ENCODE measurements at regions not wholly inside any gene's neighbourhood (a gene's known extent, or its start where the extent isn't known, plus 50 kb on each side); places are given as distances from the start of the nearest gene placed in this dataset.

DNA sequence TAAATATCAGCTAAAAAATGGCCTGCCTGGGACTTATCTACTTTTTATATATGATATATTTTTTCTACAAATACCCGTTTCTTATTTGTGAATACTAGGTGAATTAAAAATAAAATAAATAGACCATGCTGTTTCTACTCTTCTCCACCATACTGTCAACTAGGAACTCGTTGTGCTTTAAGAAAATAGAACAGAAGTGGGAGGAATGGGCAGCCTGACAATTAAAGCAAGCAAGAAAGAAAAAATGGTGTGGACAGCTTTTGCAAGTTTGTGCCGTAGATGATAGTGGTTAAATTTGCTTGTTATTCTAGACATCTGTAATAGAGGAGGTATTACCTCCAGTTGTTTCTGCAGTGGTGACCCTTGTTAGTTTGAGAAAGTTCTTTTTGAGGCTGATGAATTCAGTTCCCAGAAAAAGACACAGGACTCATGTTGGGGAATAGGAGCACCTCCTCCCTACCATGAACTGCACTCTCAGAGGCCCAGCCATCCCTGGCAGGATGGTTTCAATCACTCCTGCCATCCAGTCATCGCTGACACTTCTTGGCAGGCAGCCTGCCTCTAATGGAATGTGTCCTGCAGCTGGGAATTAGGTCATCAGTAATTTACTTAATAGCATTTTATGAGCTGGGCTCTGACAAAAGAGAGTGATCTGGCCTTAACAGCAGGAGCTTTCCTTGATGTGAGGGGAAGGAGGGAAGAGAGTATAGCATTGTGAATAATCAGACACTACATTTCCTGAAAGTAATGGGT lies 105.0 kb upstream of the GAP43 start:
- Histone ChIP-seq H3K27ac (ENCODE audit: low read depth, low read length, severe bottlenecking) (peak overlapping the region; percentile 54), H3K4me1 (ENCODE audit: control insufficient read depth, insufficient read depth, low read length, poor library complexity, severe bottlenecking) (peaks cover 9% of the 10 kb centered on the region), H3K36me3 (ENCODE audit: control insufficient read depth, insufficient read depth, low read length) (no peaks in the 10 kb centered on the region), H3K4me3 (ENCODE audit: extremely low read depth, insufficient read depth, low read length, poor library complexity, severe bottlenecking) (no peak overlapping the region), H3K9me3 (ENCODE audit: control insufficient read depth, low read length) (no peaks in the 10 kb centered on the region)
- 73% methylated on average over 1 of the region's 4 CpGs; no CpG with 5 or more reads in 1 of the 2 experiments for WGBS, 2 experiments (ENCODE audit: insufficient coverage in 2 of 2)

DNA sequence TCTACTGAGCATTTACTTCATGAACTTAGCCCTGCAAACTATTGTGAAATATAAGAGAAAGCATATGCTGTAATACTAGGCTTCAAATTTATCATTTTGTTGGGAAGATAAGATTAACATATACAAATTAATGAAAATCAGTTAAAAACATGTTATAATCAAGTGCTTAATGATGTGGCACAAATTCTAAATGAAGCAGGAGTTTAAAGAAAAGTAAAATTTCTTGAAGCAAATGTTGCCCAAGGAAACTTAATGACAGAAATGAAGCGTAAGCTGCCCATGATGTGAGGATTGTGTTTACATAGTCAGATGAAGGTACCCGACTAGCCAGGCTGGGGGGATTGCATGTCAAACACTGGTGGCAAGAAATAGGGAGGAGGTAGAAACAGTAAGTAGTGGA lies 103.1 kb upstream of the GAP43 start:
- H3K4me1 ChIP-seq (ENCODE audit: control insufficient read depth, insufficient read depth, low read length, poor library complexity, severe bottlenecking) = peaks cover 9% of the 10 kb centered on the region
- H3K36me3 ChIP-seq (ENCODE audit: control insufficient read depth, insufficient read depth, low read length) = no peaks in the 10 kb centered on the region
- no peak overlapping the region for H3K4me3 ChIP-seq (ENCODE audit: extremely low read depth, insufficient read depth, low read length, poor library complexity, severe bottlenecking)
- H3K27ac ChIP-seq (ENCODE audit: low read depth, low read length, severe bottlenecking) = no peak overlapping the region
- 89 to 94% methylated on average over 2 of the region's 2 CpGs for WGBS, 2 experiments (ENCODE audit: insufficient coverage in 2 of 2)
- H3K9me3 ChIP-seq (ENCODE audit: control insufficient read depth, low read length) = no peaks in the 10 kb centered on the region

DNA sequence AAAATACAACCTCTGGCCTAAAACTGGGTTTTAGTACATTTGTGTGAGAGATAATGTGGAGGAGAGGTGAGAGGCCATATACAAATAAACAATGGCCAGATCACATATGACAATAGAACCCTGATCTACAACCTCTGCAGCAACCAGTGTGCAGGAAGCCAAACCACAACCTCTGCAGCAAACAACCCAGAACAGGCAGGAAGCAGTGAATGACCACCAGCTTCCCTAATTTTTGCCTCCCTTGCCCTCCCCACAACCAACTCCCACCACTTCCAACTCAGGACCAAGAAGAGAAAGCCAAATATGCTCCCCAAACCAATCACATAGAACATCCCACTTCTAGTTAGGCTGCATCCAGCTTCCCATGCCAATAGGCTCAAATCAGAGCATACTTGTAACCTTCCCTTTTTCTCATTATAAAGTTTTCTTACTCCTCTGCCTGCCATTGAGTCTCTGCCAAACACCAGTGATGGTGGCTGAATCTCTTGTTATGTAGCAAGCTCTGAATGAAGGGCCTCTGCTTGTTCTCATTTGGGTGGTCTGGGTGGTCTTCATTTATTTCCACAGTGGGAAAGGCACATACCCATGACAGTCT lies 102.6 kb upstream of the GAP43 start:
- H3K9me3 ChIP-seq (ENCODE audit: control insufficient read depth, low read length) = no peaks in the 10 kb centered on the region
- no peaks in the 10 kb centered on the region for H3K36me3 ChIP-seq (ENCODE audit: control insufficient read depth, insufficient read depth, low read length)
- H3K4me1 ChIP-seq (ENCODE audit: control insufficient read depth, insufficient read depth, low read length, poor library complexity, severe bottlenecking) = peaks cover 9% of the 10 kb centered on the region
- H3K4me3 ChIP-seq (ENCODE audit: extremely low read depth, insufficient read depth, low read length, poor library complexity, severe bottlenecking) = no peak overlapping the region
- H3K27ac ChIP-seq (ENCODE audit: low read depth, low read length, severe bottlenecking) = no peak overlapping the region

DNA sequence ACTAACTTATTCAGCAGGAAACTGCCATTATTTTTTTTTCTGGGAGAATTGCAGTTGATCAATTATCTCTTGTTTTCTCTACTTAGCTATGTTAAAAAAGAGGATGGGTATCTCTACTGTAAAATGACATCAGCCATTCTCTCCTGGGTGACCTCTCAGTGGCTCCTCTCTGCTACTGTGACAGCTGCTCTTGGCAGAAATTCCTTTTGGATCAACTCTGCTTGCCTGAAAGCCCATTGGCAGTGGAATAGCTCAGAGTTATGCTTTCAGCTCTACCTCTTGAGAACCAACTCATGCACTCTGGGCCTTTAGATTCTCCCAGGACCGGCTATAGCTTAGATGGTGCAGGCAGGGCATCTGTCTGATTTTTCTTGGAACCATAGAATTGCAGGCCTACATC lies 99.9 kb upstream of the GAP43 start:
- Histone ChIP-seq H3K4me1 (ENCODE audit: control insufficient read depth, insufficient read depth, low read length, poor library complexity, severe bottlenecking) (peaks cover 4% of the 10 kb centered on the region), H3K27ac (ENCODE audit: low read depth, low read length, severe bottlenecking) (no peak overlapping the region), H3K9me3 (ENCODE audit: control insufficient read depth, low read length) (no peaks in the 10 kb centered on the region), H3K36me3 (ENCODE audit: control insufficient read depth, insufficient read depth, low read length) (no peaks in the 10 kb centered on the region), H3K4me3 (ENCODE audit: extremely low read depth, insufficient read depth, low read length, poor library complexity, severe bottlenecking) (no peak overlapping the region)
- WGBS, 2 experiments (ENCODE audit: insufficient coverage in 2 of 2) = 93 to 100% methylated on average over 1 of the region's 1 CpG

DNA sequence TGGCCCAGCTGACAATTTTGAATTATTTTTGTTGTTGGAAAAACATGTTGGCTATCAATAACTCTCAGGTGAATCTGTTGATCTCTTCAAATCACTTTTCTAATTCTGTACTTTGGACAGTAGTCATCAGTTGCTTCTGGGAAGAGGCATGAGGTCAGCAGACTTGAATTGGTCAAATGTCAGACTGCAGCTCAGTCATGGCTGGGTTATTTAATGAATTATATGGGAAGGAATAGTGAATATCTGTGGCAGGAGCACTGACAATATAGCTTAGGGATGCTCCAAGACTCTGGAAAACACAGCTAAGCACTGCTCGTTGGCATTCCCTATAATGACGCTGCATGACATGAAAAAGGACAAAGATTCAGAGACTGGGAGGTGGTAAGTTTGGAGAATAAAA lies 98.8 kb upstream of the GAP43 start:
- Histone ChIP-seq H3K9me3 (ENCODE audit: control insufficient read depth, low read length) (no peaks in the 10 kb centered on the region), H3K4me3 (ENCODE audit: extremely low read depth, insufficient read depth, low read length, poor library complexity, severe bottlenecking) (no peak overlapping the region), H3K36me3 (ENCODE audit: control insufficient read depth, insufficient read depth, low read length) (no peaks in the 10 kb centered on the region), H3K4me1 (ENCODE audit: control insufficient read depth, insufficient read depth, low read length, poor library complexity, severe bottlenecking) (no peaks in the 10 kb centered on the region), H3K27ac (ENCODE audit: low read depth, low read length, severe bottlenecking) (no peak overlapping the region)
- WGBS, 2 experiments (ENCODE audit: insufficient coverage in 2 of 2) = 100% methylated on average over 1 of the region's 2 CpGs; no CpG with 5 or more reads in 1 of the 2 experiments

DNA sequence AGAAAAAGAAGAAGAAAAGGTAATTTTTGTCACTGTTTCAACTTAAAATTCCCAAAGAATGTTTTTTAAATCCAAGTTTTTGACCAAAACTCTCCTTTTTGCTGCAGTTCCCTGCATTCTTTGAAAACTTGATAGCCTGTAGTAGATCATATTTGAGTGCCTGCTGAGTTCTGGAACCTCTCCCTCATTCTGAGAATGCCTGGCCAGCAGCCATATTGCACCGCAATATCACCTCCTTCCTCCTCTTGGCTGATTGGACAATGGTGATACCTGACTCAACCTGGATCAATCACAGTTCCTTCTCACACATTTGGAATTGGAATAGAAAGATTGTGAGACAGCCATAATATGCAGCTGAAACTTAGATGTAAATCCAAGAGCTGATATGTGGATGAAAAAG lies 97.6 kb upstream of the GAP43 start:
- Histone ChIP-seq H3K36me3 (ENCODE audit: control insufficient read depth, insufficient read depth, low read length) (no peaks in the 10 kb centered on the region), H3K4me3 (ENCODE audit: extremely low read depth, insufficient read depth, low read length, poor library complexity, severe bottlenecking) (no peak overlapping the region), H3K27ac (ENCODE audit: low read depth, low read length, severe bottlenecking) (no peak overlapping the region), H3K4me1 (ENCODE audit: control insufficient read depth, insufficient read depth, low read length, poor library complexity, severe bottlenecking) (no peaks in the 10 kb centered on the region), H3K9me3 (ENCODE audit: control insufficient read depth, low read length) (no peaks in the 10 kb centered on the region)
- 80% methylated on average over 1 of the region's 1 CpG; no CpG with 5 or more reads in 1 of the 2 experiments for WGBS, 2 experiments (ENCODE audit: insufficient coverage in 2 of 2)

DNA sequence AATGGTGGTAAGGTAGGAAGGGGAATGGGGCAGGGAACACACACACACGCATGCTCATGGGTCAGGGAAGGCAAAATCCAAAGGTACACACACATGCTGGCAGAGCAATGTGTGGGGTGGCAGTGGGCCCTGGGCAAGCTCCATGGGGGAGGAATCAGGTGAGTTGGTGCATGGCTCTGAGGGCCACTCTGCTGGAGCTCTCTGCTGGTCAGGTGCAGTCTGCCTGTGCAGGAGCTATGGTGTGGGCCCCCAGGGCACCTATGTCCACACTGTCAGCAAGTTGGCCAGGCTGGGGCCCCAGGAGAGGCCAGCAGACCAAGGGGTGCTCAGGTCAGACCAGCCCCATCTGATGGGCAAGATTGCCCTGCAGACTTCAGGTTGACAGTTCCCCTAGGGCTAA lies 90.1 kb upstream of the GAP43 start:
- no peak overlapping the region for H3K4me3 ChIP-seq (ENCODE audit: extremely low read depth, insufficient read depth, low read length, poor library complexity, severe bottlenecking)
- H3K9me3 ChIP-seq (ENCODE audit: control insufficient read depth, low read length) = no peaks in the 10 kb centered on the region
- WGBS, 2 experiments (ENCODE audit: insufficient coverage in 2 of 2) = 91 to 100% methylated on average over 1 of the region's 1 CpG
- H3K36me3 ChIP-seq (ENCODE audit: control insufficient read depth, insufficient read depth, low read length) = no peaks in the 10 kb centered on the region
- no peak overlapping the region for H3K27ac ChIP-seq (ENCODE audit: low read depth, low read length, severe bottlenecking)
- H3K4me1 ChIP-seq (ENCODE audit: control insufficient read depth, insufficient read depth, low read length, poor library complexity, severe bottlenecking) = no peaks in the 10 kb centered on the region

DNA sequence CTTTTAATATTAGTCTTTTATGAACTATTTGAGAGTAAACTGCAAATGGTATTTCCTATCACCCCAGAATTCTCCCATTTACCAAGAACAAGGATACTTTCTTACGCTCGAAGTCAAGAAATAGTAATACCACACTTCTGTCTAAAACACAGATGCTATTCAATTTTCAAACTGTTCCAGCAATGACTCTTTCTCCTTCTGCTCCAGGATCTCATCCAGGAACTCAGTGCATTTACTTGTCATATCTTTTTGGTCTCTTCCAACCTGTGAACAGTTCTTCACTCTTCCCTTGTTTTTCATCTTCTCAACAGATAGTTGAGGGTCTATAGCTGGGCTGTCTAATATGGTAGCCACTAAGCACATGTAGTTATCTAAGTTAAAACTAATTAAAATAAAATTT lies 87.1 kb upstream of the GAP43 start:
- H3K4me3 ChIP-seq (ENCODE audit: extremely low read depth, insufficient read depth, low read length, poor library complexity, severe bottlenecking) = no peak overlapping the region
- no peaks in the 10 kb centered on the region for H3K9me3 ChIP-seq (ENCODE audit: control insufficient read depth, low read length)
- no peaks in the 10 kb centered on the region for H3K4me1 ChIP-seq (ENCODE audit: control insufficient read depth, insufficient read depth, low read length, poor library complexity, severe bottlenecking)
- 100% methylated on average over 2 of the region's 2 CpGs; no CpG with 5 or more reads in 1 of the 2 experiments for WGBS, 2 experiments (ENCODE audit: insufficient coverage in 2 of 2)
- H3K27ac ChIP-seq (ENCODE audit: low read depth, low read length, severe bottlenecking) = no peak overlapping the region
- no peaks in the 10 kb centered on the region for H3K36me3 ChIP-seq (ENCODE audit: control insufficient read depth, insufficient read depth, low read length)

DNA sequence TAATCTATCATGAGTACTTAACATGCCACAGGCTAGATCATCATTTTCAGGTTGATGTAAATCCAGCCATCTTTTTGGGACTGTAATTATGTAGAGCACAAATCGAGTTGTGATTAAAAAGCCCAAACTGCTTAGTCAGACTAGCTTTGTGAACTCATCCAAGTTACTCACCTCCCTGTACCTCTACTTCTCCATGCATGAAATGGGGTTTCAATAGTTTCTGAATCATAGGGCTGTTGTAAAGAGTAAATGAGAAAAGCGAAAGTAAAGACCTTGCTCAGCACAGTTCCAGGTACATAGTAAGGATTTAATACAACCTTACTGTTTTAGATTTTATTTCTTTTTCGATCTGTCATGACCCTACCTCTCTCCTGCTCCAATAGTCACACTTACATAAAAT lies 85.6 kb upstream of the GAP43 start:
- no peaks in the 10 kb centered on the region for H3K4me1 ChIP-seq (ENCODE audit: control insufficient read depth, insufficient read depth, low read length, poor library complexity, severe bottlenecking)
- H3K9me3 ChIP-seq (ENCODE audit: control insufficient read depth, low read length) = no peaks in the 10 kb centered on the region
- no peak overlapping the region for H3K4me3 ChIP-seq (ENCODE audit: extremely low read depth, insufficient read depth, low read length, poor library complexity, severe bottlenecking)
- no peaks in the 10 kb centered on the region for H3K36me3 ChIP-seq (ENCODE audit: control insufficient read depth, insufficient read depth, low read length)
- 100% methylated on average over 1 of the region's 3 CpGs; no CpG with 5 or more reads in 1 of the 2 experiments for WGBS, 2 experiments (ENCODE audit: insufficient coverage in 2 of 2)
- H3K27ac ChIP-seq (ENCODE audit: low read depth, low read length, severe bottlenecking) = no peak overlapping the region

DNA sequence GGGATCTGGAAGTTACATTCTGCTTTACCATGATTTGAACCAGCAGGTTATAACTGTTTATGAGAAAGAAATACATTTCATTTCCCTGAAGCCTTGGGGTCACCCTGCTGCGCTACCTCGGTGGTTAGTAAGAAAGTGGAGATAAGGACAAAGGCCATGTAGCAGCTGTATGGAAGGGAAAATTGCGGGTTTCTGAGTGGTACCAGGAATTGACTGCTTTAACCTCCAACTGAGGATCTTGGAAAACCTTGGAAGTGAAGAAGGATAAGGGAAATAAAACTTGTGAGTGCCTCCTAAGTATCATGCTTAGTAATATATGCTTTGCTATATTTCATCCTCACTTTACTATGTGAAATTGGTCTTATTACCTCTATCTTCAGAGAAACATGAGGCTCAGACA lies 76.1 kb upstream of the GAP43 start:
- Histone ChIP-seq H3K4me3 (ENCODE audit: extremely low read depth, insufficient read depth, low read length, poor library complexity, severe bottlenecking) (no peak overlapping the region), H3K36me3 (ENCODE audit: control insufficient read depth, insufficient read depth, low read length) (no peaks in the 10 kb centered on the region), H3K27ac (ENCODE audit: low read depth, low read length, severe bottlenecking) (no peak overlapping the region), H3K4me1 (ENCODE audit: control insufficient read depth, insufficient read depth, low read length, poor library complexity, severe bottlenecking) (no peaks in the 10 kb centered on the region), H3K9me3 (ENCODE audit: control insufficient read depth, low read length) (no peaks in the 10 kb centered on the region)
- 90 to 100% methylated on average over 1 to 2 of the region's 3 CpGs for WGBS, 2 experiments (ENCODE audit: insufficient coverage in 2 of 2)

DNA sequence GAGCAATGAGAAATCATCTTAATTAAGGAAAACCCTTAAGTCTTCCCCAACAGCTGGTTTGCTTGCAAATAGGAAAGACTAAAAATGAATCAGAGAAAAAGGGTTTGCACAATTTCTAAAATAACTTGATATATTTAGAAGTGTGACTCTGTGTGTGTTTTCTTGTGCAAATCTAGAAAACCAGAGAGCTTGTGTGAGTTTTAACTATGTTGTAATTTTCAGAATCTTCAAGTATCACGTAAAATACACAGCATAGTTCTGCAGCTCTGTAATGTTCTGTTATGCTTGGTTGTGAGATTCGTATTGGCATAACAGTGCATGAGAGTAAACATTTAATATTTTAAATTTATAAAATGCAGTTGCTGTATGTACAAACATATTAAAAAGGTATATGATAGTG lies 74.7 kb upstream of the GAP43 start:
- H3K4me1 ChIP-seq (ENCODE audit: control insufficient read depth, insufficient read depth, low read length, poor library complexity, severe bottlenecking) = no peaks in the 10 kb centered on the region
- no peaks in the 10 kb centered on the region for H3K9me3 ChIP-seq (ENCODE audit: control insufficient read depth, low read length)
- H3K36me3 ChIP-seq (ENCODE audit: control insufficient read depth, insufficient read depth, low read length) = no peaks in the 10 kb centered on the region
- H3K4me3 ChIP-seq (ENCODE audit: extremely low read depth, insufficient read depth, low read length, poor library complexity, severe bottlenecking) = no peak overlapping the region
- no peak overlapping the region for H3K27ac ChIP-seq (ENCODE audit: low read depth, low read length, severe bottlenecking)
- WGBS, 2 experiments (ENCODE audit: insufficient coverage in 2 of 2) = no CpG with 5 or more reads among the region's 2 CpGs
